ENCODE measurements at regions not wholly inside any gene's neighbourhood (a gene's known extent, or its start where the extent isn't known, plus 50 kb on each side); places are given as distances from the start of the nearest gene placed in this dataset.

DNA sequence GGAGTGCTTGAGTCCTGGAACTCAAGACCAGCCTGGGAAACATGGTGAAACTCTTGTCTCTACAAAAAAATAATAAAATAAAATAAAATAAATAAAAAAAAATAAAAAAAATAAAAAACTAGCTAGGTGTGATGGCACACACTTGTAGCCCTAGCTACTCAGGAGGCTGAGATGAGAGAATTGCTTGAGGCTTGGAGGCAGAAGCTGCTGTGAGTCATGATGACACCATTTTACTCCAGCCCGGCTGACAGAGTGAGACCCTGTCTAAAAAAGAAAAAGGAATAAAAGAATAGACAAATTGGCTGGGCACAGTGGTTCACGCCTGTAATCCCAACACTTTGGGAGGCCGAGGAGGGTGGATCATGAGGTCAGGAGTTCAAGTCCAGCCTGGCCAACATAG is 1168.9 kb downstream of the SLITRK5 start:
- no peak overlapping the region for H2AK9ac ChIP-seq (replicated peaks; ENCODE audit: low read depth, low read length, poor library complexity)
- intact Hi-C loops (cut with micrococcal nuclease) (no loop called here), in situ Hi-C loops (cut with MboI; ENCODE audit: low sequenced_read_pairs) (no loop called here), dilution Hi-C loops (cut with HindIII; ENCODE audit: low sequenced_read_pairs, unreplicated experiment) (no loop called here)
- H2AK5ac ChIP-seq (ENCODE audit: low read depth, low read length) = no peak overlapping the region
- H3K14ac ChIP-seq (replicated peaks; ENCODE audit: low read depth, low read length) = no peak overlapping the region
- H3K4me1 ChIP-seq (ENCODE audit: control insufficient read depth, insufficient read depth, low read length) = no peaks in the 10 kb centered on the region
- WGBS, 2 experiments (ENCODE audit: extremely low coverage in 2 of 2, insufficient read length in 1 of 2) = 83% methylated on average over 1 of the region's 3 CpGs; no CpG with 5 or more reads in 1 of the 2 experiments
- no peak for DNase-seq
- no peaks in the 10 kb centered on the region for H4K20me1 ChIP-seq (ENCODE audit: insufficient read depth, low read length)
- no peak overlapping the region for H3K56ac ChIP-seq (ENCODE audit: extremely low read depth, insufficient read depth, low read length)
- no peak overlapping the region for H3K23ac ChIP-seq (ENCODE audit: low read depth, low read length)
- no peak overlapping the region for H3K9ac ChIP-seq (ENCODE audit: low read depth, low read length)
- no peaks in the 10 kb centered on the region for H3K36me3 ChIP-seq (ENCODE audit: control insufficient read depth, insufficient read depth, low read length)
- H4K8ac ChIP-seq (ENCODE audit: low read depth in 2 of 2, low read length in 2 of 2) = no peak overlapping the region
- no peaks in the 10 kb centered on the region for H3K79me1 ChIP-seq (ENCODE audit: low read depth in 1 of 2, low read length in 2 of 2)
- H3K27ac ChIP-seq (ENCODE audit: insufficient read depth, low read length) = no peak overlapping the region
- POLR2A ChIA-PET (ENCODE audit: unreplicated experiment) = no interaction called here
- no peak overlapping the region for H2BK5ac ChIP-seq (ENCODE audit: low read depth, low read length, poor library complexity, severe bottlenecking)
- no peak overlapping the region for H3K4me2 ChIP-seq (ENCODE audit: low read depth, low read length)
- no peaks in the 10 kb centered on the region for H3K27me3 ChIP-seq (ENCODE audit: control insufficient read depth, insufficient read depth, low read length)
- no peaks in the 10 kb centered on the region for H3K9me1 ChIP-seq (ENCODE audit: insufficient read depth, low read length)
- H2BK120ac ChIP-seq (ENCODE audit: low read depth, low read length) = no peak overlapping the region
- no peak overlapping the region for H2AFZ ChIP-seq (replicated peaks; ENCODE audit: low read length, poor library complexity)
- H2BK20ac ChIP-seq (ENCODE audit: low read depth, low read length) = no peak overlapping the region
- no peak overlapping the region for H3K4me3 ChIP-seq (ENCODE audit: insufficient read depth, low read depth, low read length)
- TF ChIP-seq MAFK (IDR thresholded peaks at IDR 0.05; ENCODE audit: low read depth, low read length) = no peak
- no peak for TF ChIP-seq SMC3 (IDR thresholded peaks at IDR 0.05; ENCODE audit: low read depth, low read length)
- no peak for TF ChIP-seq RFX5 (IDR thresholded peaks at IDR 0.05; ENCODE audit: low read depth, low read length)
- no peak for TF ChIP-seq USF2 (IDR thresholded peaks at IDR 0.05; ENCODE audit: low read depth, low read length)
- no peak for TF ChIP-seq MXI1 (IDR thresholded peaks at IDR 0.05; ENCODE audit: borderline replicate concordance, low read depth, low read length)
- no peak for TF ChIP-seq MAZ (IDR thresholded peaks at IDR 0.05; ENCODE audit: borderline replicate concordance, low read depth, low read length)
- TF ChIP-seq, protein P1, sequence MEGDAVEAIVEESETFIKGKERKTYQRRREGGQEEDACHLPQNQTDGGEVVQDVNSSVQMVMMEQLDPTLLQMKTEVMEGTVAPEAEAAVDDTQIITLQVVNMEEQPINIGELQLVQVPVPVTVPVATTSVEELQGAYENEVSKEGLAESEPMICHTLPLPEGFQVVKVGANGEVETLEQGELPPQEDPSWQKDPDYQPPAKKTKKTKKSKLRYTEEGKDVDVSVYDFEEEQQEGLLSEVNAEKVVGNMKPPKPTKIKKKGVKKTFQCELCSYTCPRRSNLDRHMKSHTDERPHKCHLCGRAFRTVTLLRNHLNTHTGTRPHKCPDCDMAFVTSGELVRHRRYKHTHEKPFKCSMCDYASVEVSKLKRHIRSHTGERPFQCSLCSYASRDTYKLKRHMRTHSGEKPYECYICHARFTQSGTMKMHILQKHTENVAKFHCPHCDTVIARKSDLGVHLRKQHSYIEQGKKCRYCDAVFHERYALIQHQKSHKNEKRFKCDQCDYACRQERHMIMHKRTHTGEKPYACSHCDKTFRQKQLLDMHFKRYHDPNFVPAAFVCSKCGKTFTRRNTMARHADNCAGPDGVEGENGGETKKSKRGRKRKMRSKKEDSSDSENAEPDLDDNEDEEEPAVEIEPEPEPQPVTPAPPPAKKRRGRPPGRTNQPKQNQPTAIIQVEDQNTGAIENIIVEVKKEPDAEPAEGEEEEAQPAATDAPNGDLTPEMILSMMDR (conservative IDR thresholded peaks at IDR 0.05; ENCODE audit: low read depth, low read length) = no peak
- TF ChIP-seq POLR2A (IDR thresholded peaks at IDR 0.05; ENCODE audit: low read depth, low read length) = no peak
- TF ChIP-seq CEBPB (IDR thresholded peaks at IDR 0.05; ENCODE audit: low read depth, low read length) = no peak
- TF ChIP-seq BHLHE40 (IDR thresholded peaks at IDR 0.05; ENCODE audit: low read depth, low read length) = no peak
- TF ChIP-seq ELK1 (IDR thresholded peaks at IDR 0.05; ENCODE audit: borderline replicate concordance, low read depth, low read length) = no peak
- TF ChIP-seq RAD21 (IDR thresholded peaks at IDR 0.05; ENCODE audit: low read length) = no peak
- no peak for TF ChIP-seq FOS (IDR thresholded peaks at IDR 0.05; ENCODE audit: low read depth, low read length)
- no peak for TF ChIP-seq NFE2L2 (IDR thresholded peaks at IDR 0.05; ENCODE audit: low read depth, low read length)
- TF ChIP-seq RCOR1 (IDR thresholded peaks at IDR 0.05; ENCODE audit: insufficient replicate concordance, low read length) = no peak
- TF ChIP-seq CHD1 (IDR thresholded peaks at IDR 0.05; ENCODE audit: low read depth, low read length) = no peak
- H3K18ac ChIP-seq (ENCODE audit: low read depth, low read length) = no peak overlapping the region
- no peak overlapping the region for H2BK15ac ChIP-seq (ENCODE audit: low read depth, low read length)
- no peak overlapping the region for H4K91ac ChIP-seq (ENCODE audit: insufficient read depth, low read depth, low read length)
- H3K4ac ChIP-seq (ENCODE audit: low read depth, low read length) = no peak overlapping the region
- no peak for ATAC-seq (ENCODE audit: low read depth)
- peaks cover 4% of the 10 kb centered on the region; the same call in 1 of the 2 replicates for H3K9me3 ChIP-seq (ENCODE audit: control insufficient read depth, insufficient read depth, low read length)
- BruUV-seq (replicated peaks) = no TSS peak
- no peak overlapping the region for H4K5ac ChIP-seq (ENCODE audit: low read depth, low read length)
- CTCF ChIA-PET = interaction anchor here (0.7 kb wide), 1 partner anchor 728 kb away, joined by 3 read pairs; no protein-coding TSS in a partner anchor

Data from IMR-90 (cell line).